Occipital lobe (tissue), 2 donors: ENCODE measurements at regions not wholly inside any gene's neighbourhood (a gene's known extent, or its start where the extent isn't known, plus 50 kb on each side); places are given as distances from the start of the nearest gene placed in this dataset. TPM values are rescaled to one million over a fixed set of nuclear protein-coding genes. Genes with fewer than 3 reads are reported as not detected.
"Not testable (repeated sequence)": the region's sequence is repeated elsewhere in the genome, so short reads cannot be mapped to it uniquely, and the experiment has no call there.

Experiments
- DNase-seq: peaks from one replicate; lab custom pipeline; 2025; lab: John Stamatoyannopoulos, UW
- small RNA-seq: library from RNA; depleted of rRNA; stranded (forward); fragments of <200 nt; gene quantifications from one replicate; pipeline ENCODE3, GENCODE V24; 2014

DNA sequence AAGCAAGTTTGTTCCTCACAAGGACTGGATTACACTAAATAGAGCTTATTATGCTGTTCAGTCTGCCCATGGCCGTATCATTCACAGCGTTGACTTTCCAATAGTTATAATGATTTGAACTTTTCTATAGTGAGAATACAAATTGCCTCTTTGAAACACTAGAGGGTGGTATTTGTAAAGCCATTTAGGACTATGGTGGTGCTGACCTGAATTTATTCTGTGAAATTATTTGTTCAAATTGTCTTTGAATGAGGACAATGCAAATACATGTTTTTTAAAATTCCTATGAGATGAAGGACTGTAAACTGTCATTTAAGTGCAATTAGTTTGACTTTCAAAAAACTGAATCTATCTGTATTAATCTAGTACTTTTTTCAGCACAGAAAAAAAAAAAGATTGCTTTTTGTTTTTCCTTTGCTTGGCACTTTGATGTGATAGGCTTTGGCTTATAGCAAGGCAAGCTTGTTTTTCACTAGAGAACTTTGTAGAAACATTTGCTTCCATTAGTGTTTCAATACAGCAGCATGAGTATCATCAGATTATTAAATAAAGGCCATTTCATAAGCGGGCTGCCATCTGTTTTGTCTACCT lies 122.7 kb upstream of the TMEM229A start:
- no peak for DNase-seq

DNA sequence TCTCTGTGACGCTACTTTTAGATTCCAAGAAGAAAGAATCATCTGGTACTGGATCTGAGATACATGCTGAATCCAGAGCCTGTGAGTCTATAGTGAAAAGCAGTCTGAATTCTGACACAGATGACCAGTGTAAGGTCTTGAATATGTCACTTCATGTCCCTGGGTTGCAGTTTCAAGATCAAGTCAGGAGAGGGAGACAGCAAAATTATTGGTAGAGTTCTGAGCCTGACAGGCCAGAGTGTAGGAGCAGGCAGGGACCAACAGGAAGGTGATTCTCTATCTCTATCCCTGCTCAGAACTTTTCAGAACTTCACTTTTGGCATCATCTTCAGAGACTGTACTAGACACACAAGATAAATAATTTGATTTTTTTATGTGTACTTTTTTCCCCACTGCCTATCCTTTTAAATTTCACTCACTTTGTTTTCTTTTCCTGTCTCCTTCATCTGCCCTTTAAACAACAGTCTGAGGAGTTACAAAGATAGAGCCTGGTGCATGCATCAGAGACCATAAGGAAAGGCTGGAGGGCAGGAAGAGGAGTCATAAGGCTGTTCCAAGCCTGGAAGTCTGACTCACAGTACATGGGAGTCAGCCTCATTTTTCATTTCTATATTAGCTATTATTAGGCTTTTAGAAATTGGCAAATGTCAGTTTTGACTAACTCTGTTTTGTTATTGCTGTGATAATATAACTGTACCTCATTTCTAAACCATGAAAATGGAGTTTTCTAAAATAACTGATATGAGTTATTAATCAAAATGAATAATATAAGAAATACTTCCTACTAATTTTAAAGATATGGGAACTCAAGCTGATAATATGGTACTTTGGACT lies 120.2 kb upstream of the TMEM229A start:
- no peak for DNase-seq

GRCh38 chr7:124137664-124138063 lies 104.8 kb upstream of the TMEM229A start:
- no peak for DNase-seq

DNA sequence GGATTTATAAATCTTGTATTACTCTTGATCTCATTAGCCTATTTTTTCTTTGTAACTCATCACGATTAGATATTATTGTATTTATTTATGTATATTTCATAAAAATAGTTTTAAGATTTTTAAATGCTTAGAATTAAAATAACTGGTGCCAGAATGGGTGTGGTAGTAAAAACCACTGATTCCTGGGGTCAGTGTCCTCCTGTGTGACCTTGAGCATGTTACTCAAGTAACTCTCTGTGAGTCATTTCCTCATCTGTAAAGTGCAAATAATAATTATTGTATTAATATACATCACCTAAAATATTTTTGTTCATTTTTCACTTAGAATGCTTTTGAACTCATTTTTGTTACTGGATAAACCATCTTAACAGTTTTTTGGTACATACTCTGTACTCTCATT lies 91.3 kb upstream of the TMEM229A start:
- no peak for DNase-seq

DNA sequence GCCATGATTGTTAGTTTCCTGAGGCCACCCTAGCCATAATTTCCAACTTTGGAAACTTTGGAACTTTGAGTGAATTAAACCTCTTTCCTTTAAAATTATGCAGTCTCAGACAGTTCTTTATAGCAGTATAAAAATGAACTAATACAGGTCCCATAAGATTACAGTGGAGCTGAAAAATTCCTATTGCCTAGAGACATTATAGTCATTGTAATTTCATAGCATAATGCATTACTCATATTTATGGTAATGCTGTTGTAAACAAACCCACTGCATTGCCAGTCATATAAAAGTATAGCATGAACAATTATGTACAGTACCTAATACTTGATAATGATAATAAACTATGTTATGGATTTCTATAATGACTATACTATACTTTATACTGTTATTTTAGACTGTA lies 88.0 kb upstream of the TMEM229A start:
- DNase-seq = no peak

DNA sequence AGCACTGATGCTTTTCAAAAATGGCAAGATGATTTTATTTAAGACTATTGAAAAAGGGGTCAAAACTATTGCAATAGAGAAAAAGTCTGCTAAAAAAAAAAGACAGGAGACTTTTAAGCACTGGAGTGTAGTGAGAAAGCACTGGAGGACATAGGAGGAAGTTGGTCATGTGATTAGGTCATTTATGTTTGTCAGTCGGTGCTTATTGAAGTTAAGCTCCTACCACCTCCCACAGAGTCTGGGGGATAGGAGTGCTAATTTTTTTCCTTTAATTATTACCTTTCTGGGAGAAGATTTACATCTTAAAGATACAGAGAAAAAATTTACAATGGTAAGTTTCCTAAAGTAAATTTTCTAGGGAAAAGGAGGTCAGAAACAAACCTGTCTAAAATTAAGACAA lies 80.2 kb upstream of the TMEM229A start:
- DNase-seq = no peak

DNA sequence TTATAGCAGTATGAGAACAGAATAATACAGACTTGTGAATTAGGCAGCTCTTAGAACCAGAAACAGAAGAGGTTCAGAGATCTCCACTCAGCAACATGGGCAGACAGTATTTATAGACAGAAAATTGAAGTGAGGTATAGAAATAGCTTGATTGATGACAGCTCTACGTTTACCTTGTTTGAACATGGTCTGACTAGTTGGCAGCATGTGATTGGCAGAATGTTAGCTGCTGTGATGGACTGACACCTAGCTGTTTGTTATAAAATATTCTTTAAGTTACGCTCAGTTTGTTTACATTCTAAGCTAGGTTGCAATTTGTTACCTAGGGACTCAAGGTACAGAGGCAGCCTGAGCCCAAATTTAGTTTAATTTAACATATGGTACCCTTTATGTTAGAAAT lies 73.7 kb upstream of the TMEM229A start:
- DNase-seq = no peak

- DNase-seq = no peak
Measured at GRCh38 chr7:124101173-124101768, 68.4 kb upstream of the TMEM229A start.

DNA sequence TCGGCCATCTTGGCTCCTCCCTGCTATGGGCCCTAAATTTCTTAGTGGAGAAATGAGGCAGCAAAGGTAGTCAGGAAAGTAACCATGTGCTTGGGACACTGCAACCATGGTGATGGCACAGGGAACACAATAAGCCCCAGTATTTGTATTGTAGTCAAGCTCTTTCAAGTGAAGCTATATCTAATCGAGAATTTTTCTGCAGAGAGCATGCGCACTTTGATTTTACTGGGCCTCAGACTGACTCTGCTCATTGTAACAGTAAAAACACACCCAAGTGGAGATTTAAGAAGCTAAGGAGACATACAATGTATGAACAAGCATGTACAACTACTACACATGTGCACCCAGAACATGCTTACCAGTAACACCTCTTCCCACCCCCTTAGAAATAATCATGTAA lies 67.3 kb upstream of the TMEM229A start:
- DNase-seq = no peak

DNA sequence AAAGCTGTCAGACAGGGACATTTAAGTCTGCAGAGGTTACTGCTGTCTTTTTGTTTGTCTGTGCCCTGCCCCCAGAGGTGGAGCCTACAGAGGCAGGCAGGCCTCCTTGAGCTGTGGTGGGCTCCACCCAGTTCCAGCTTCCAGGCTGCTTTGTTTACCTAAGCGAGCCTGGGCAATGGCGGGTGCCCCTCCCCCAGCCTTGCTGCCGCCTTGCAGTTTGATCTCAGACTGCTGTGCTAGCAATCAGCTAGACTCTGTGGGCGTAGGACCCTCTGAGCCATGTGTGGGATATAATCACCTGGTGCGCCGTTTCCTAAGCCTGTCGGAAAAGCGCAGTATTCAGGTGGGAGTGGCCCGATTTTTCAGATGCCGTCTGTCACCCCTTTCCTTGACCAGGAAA lies 66.7 kb upstream of the TMEM229A start:
- DNase-seq = not testable (repeated sequence)

DNA sequence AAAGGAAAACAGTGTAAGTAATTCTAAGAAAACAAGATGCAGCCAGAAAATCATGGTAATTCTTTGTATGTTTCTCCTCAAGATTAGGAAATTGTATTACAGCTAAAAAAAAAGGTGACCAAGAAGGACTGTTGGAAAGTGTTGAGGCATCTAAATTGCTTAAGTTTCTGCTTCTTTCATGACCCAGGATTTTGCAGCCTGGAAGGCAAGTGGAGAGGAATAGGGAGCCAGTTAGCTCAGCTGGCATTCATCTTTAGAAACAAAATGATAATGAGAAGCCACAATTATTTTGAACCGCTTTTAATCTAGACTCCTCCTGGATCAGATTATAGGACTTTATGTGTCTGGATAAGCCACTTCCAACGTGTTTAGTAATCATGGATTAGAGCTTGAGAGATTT lies 56.8 kb upstream of the TMEM229A start:
- DNase-seq = no peak

DNA sequence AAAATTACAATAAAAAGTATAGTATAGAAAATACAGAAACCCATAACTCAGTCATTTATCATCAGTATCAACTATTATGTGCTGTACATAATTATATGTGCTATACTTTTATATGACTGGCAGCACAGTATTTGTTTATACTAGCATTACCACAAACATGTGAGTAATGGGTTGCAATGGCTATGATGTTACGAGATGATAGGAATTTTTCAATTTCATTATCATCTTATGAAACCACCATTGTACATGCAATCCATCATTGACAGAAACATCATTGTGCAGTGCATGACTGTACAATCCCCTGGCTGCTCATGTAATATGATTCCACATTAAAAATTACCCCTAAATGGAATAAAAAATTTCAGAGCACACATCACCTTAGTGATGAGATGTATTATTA lies 55.7 kb upstream of the TMEM229A start:
- no peak for DNase-seq

DNA sequence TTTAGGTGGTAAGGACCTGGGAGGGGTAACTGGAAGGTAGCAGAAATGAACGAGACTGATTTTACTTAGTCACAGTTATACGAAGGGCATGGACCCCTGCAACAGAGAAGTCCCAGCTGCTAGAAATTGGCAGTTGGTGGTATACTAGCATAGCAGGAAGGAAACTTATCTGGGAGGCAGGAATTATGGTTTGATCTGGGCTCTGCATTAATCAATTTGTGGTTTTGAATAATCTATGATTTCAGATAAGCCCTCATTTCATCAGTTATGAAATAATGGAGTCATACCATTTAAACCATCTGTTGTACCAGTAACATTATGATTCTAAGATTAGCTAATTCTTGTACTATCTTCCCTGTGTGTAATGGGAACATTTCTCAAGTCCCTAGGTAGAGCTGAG lies 54.0 kb upstream of the TMEM229A start:
- no peak for DNase-seq

- peak; percentile 35 for DNase-seq
Measured at GRCh38 chr7:124085179-124085578, 52.3 kb upstream of the TMEM229A start.

DNA sequence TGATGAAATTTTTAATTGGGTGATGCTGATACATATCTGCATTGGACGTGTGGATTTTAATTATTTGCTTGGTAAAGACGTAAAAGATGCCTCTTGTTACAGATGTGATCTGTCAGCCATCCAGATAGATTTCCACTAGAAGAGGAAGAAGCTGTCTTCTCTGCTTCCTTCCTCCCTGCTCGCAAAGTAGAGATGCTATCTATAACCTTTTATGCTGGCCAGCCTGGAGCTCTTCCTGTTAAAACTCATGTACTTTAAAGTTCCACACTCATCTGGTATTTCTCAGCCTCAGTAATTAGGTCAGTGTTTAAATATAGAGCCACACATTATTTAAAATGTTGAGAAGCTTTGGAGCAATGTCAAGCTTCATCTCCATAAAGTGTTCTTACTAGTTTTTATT lies 51.2 kb upstream of the TMEM229A start:
- no peak for DNase-seq

Small RNA genes in the stretch of these regions (small RNA-seq; reads per million reads assigned to genes)
- gene RNU6-102P = not detected
